Endothelial cell of umbilical vein (primary cell): ENCODE measurements at regions not wholly inside any gene's neighbourhood (a gene's known extent, or its start where the extent isn't known, plus 50 kb on each side); places are given as distances from the start of the nearest gene placed in this dataset.

Experiments used
- BruUV-seq: library from RNA; stranded (reverse); fragments of 400-500 nt; replicated peaks from 2 replicates; lab custom pipeline; 2021; lab: Mats Ljungman, UMichigan
- CTCF ChIA-PET: fragments of 300-600, 350-600 bp; sonication (Branson Sonifier 250); formaldehyde crosslinking; loops from one replicate; lab custom pipeline; 2021; ENCODE audit warnings: antibody characterized with exemption, inconsistent platforms; lab: Charles Lee
- POLR2A ChIA-PET: fragments of 300-600, 350-600 bp; sonication (Branson Sonifier 250); formaldehyde crosslinking; loops from one replicate; lab custom pipeline; 2021; ENCODE audit warnings: antibody characterized with exemption, inconsistent platforms; lab: Charles Lee
- DNase-seq: peaks from one replicate; pipeline ENCODE4 v3.0.0-alpha.2; 2011; ENCODE audit warnings: low read depth, low spot score
- FAIRE-seq: peaks from 2 replicates; lab custom pipeline; 2011; peaks lifted over from hg19 to GRCh38; lab: Jason Lieb, UNC
- H2AFZ ChIP-seq: 2 replicates; pipeline ENCODE4 v1.6.0; 2012; ENCODE audit warnings: low read depth, low read length, control low read depth, inconsistent platforms
- H3K27ac ChIP-seq: 2 replicates; pipeline ENCODE4 v1.5.1; 2011; ENCODE audit warnings: low read depth, mild to moderate bottlenecking, control low read depth, low read length, moderate library complexity; ENCODE audit not compliant: insufficient read depth
- H3K27me3 ChIP-seq, 2 experiments: 2 replicates each; pipeline versions ENCODE4 v1.6.0 to v1.6.1; 2011; ENCODE audit warnings: low read length in 2 of 2, mixed read lengths in 1 of 2; ENCODE audit not compliant: control insufficient read depth in 2 of 2, insufficient read depth in 2 of 2
- H3K36me3 ChIP-seq, 2 experiments: 2 replicates in 1 of 2; 3 replicates in 1 of 2; pipeline ENCODE4 v1.5.1; 2011; ENCODE audit warnings: low read length in 2 of 2, mild to moderate bottlenecking in 1 of 2, moderate library complexity in 1 of 2; ENCODE audit not compliant: control insufficient read depth in 2 of 2, insufficient read depth in 2 of 2; ENCODE audit errors: extremely low read depth in 1 of 2
- H3K4me1 ChIP-seq: 3 replicates; pipeline ENCODE4 v1.5.1; 2011; ENCODE audit warnings: mild to moderate bottlenecking, low read length; ENCODE audit not compliant: control insufficient read depth, insufficient read depth; ENCODE audit errors: extremely low read depth
- H3K4me2 ChIP-seq: 2 replicates; pipeline ENCODE4 v1.6.1; 2011; ENCODE audit warnings: low read length, control low read depth, mixed read lengths; ENCODE audit not compliant: insufficient read depth
- H3K4me3 ChIP-seq, 3 experiments: fragments of 200-600 bp in 1 of 3; sonication (generic), shearing (Covaris generic) in 1 of 3; replicated peaks in 1 of 3; 2 replicates each; pipeline ENCODE4 v1.5.1; 2011 to 2016; ENCODE audit warnings: control low read depth in 3 of 3, low read length in 3 of 3, mild to moderate bottlenecking in 2 of 3, inconsistent platforms in 1 of 3, low read depth in 1 of 3, moderate library complexity in 1 of 3; ENCODE audit not compliant: insufficient read depth in 1 of 3
- H3K79me2 ChIP-seq: 2 replicates; pipeline ENCODE4 v1.6.0; 2012; ENCODE audit warnings: low read length, inconsistent platforms; ENCODE audit not compliant: control insufficient read depth, insufficient read depth
- H3K9ac ChIP-seq: replicated peaks from 2 replicates; pipeline ENCODE3; 2011; ENCODE audit warnings: low read length, control low read depth; ENCODE audit not compliant: insufficient read depth; ENCODE audit errors: extremely low read depth
- H3K9me1 ChIP-seq: replicated peaks from 3 replicates; pipeline ENCODE4 v1.6.0; 2011; ENCODE audit warnings: mild to moderate bottlenecking, low read length; ENCODE audit not compliant: control insufficient read depth, insufficient read depth; ENCODE audit errors: extremely low read depth
- H3K9me3 ChIP-seq: replicated peaks from 2 replicates; pipeline ENCODE4 v1.5.1; 2012; ENCODE audit warnings: low read length, inconsistent platforms; ENCODE audit not compliant: control insufficient read depth, insufficient read depth
- H4K20me1 ChIP-seq: replicated peaks from 2 replicates; pipeline ENCODE3; 2011; ENCODE audit warnings: mild to moderate bottlenecking, low read length; ENCODE audit not compliant: control insufficient read depth, insufficient read depth; ENCODE audit errors: extremely low read depth
- CTCF ChIP-seq, 2 donors: IDR thresholded peaks; 1 replicate in 1 of 2; 2 replicates in 1 of 2; pipeline ENCODE4 v1.5.1; 2011; ENCODE audit warnings: low read length in 2 of 2, mild to moderate bottlenecking in 2 of 2, moderate library complexity in 2 of 2, control low read depth in 1 of 2, inconsistent platforms in 1 of 2, low read depth in 1 of 2; ENCODE audit not compliant: insufficient read depth in 1 of 2; ENCODE audit errors: extremely low read depth in 1 of 2
- EZH2 ChIP-seq: IDR thresholded peaks from 2 replicates; pipeline ENCODE4 v1.6.1; 2012; ENCODE audit warnings: borderline replicate concordance, low read depth, mild to moderate bottlenecking, moderate library complexity, low read length, inconsistent platforms; ENCODE audit not compliant: severe bottlenecking
- FOS ChIP-seq: IDR thresholded peaks from 2 replicates; pipeline ENCODE4 v1.6.1; 2011; ENCODE audit warnings: mild to moderate bottlenecking, low read length, moderate library complexity, borderline replicate concordance; ENCODE audit not compliant: insufficient read depth
- GATA2 ChIP-seq: IDR thresholded peaks from 2 replicates; pipeline ENCODE4 v1.7.0; 2011; ENCODE audit warnings: low read depth, mild to moderate bottlenecking, moderate library complexity, mixed read lengths, low read length; ENCODE audit not compliant: insufficient read length, insufficient read depth
- JUN ChIP-seq: IDR thresholded peaks from 2 replicates; pipeline ENCODE4 v1.6.1; 2011; ENCODE audit warnings: borderline replicate concordance, low read depth; ENCODE audit not compliant: insufficient read length, insufficient read depth
- MAX ChIP-seq: IDR thresholded peaks from 2 replicates; pipeline ENCODE4 v1.6.1; 2011; ENCODE audit not compliant: insufficient read depth, insufficient read length
- MYC ChIP-seq: IDR thresholded peaks from one replicate; pipeline ENCODE4 v1.6.1; 2011; ENCODE audit warnings: mild to moderate bottlenecking, low read depth, low read length
- POLR2A ChIP-seq: IDR thresholded peaks from 2 replicates; pipeline ENCODE4 v1.6.1; 2012; ENCODE audit warnings: low read depth, mild to moderate bottlenecking, control low read depth, low read length
- POLR2AphosphoS5 ChIP-seq: IDR thresholded peaks from 2 replicates; pipeline ENCODE4 v1.6.1; 2012; ENCODE audit warnings: low read depth, mild to moderate bottlenecking, control low read depth, low read length, moderate library complexity; ENCODE audit not compliant: insufficient read depth
- dilution Hi-C: fragments of 300-500 bp; cut with MboI; formaldehyde crosslinking; loops from one replicate; pipeline ENCODE4 v1.15.0; 2019; ENCODE audit warnings: low sequenced_read_pairs; ENCODE audit not compliant: extremely low pct_ligation_motif_present
- intact Hi-C: fragments of 100-400 bp; cut with micrococcal nuclease; formaldehyde crosslinking; loops from one replicate; pipeline ENCODE4 v1.10.0; 2022

- ChIA-PET POLR2A (no interaction called here), CTCF (interaction anchor here (0.8 to 1.1 kb wide), 2 partner anchors 10 to 24 kb away, joined by 3 to 6 read pairs; no protein-coding TSS in a partner anchor)
- no peak for TF ChIP-seq POLR2A
- Histone ChIP-seq H3K4me3 (no peak overlapping the region), H4K20me1 (no peaks in the 10 kb centered on the region), H3K27me3 (peaks cover 6 to 7% of the 10 kb centered on the region in 2 experiments), H3K4me2 (no peak overlapping the region), H3K36me3 (no peaks in the 10 kb centered on the region), H3K9ac (no peak overlapping the region), H3K9me1 (no peaks in the 10 kb centered on the region), H3K4me1 (no peaks in the 10 kb centered on the region), H3K79me2 (no peaks in the 10 kb centered on the region), H2AFZ (no peak overlapping the region), H3K9me3 (no peaks in the 10 kb centered on the region), H3K27ac (no peak overlapping the region)
- DNase-seq, result no peak
- no TSS peak for BruUV-seq
- intact Hi-C loops (no loop called here), dilution Hi-C loops (no loop called here)
- FAIRE-seq, result no peak
Measured at GRCh38 chr10:60626037-60626436, 152.2 kb upstream of the CDK1 start.

- FAIRE-seq (no peak), DNase-seq (no peak)
- Histone ChIP-seq H3K79me2 (no peaks in the 10 kb centered on the region), H3K27me3 (peaks cover 0 to 7% of the 10 kb centered on the region in 2 experiments), H3K4me1 (no peaks in the 10 kb centered on the region), H4K20me1 (no peaks in the 10 kb centered on the region), H3K9ac (no peak overlapping the region), H3K4me3 (no peak overlapping the region), H3K9me3 (no peaks in the 10 kb centered on the region), H3K36me3 (no peaks in the 10 kb centered on the region), H3K9me1 (no peaks in the 10 kb centered on the region), H3K27ac (no peak overlapping the region), H3K4me2 (no peak overlapping the region), H2AFZ (no peak overlapping the region)
- ChIA-PET POLR2A (no interaction called here), CTCF (interaction anchor here (0.8 kb wide), 1 partner anchor 523 kb away, joined by 3 read pairs; no protein-coding TSS in a partner anchor)
- no TSS peak for BruUV-seq
- dilution Hi-C loops, result no loop called here
- TF ChIP-seq EZH2, result no peak
- TF ChIP-seq GATA2, result no peak
- no peak for TF ChIP-seq JUN
- no peak for TF ChIP-seq POLR2AphosphoS5
- TF ChIP-seq FOS, result no peak
- TF ChIP-seq CTCF (IDR thresholded peaks at IDR 0.05; ENCODE audit: extremely low read depth in 1 of 2, insufficient read depth in 1 of 2, low read depth in 1 of 2, low read length in 2 of 2), result no peak
- TF ChIP-seq MAX, result no peak
- TF ChIP-seq MYC, result no peak
- no peak for TF ChIP-seq POLR2A
- intact Hi-C loops, result loop anchor here (1.0 kb wide), 1 partner anchor 9 kb away; no protein-coding TSS in a partner anchor
Measured at GRCh38 chr10:60623627-60624026, 154.7 kb upstream of the CDK1 start.
